ENCODE measurements at regions not wholly inside any gene's neighbourhood (a gene's known extent, or its start where the extent isn't known, plus 50 kb on each side); places are given as distances from the start of the nearest gene placed in this dataset.
"Not testable (repeated sequence)": the region's sequence is repeated elsewhere in the genome, so short reads cannot be mapped to it uniquely, and the experiment has no call there.

DNA sequence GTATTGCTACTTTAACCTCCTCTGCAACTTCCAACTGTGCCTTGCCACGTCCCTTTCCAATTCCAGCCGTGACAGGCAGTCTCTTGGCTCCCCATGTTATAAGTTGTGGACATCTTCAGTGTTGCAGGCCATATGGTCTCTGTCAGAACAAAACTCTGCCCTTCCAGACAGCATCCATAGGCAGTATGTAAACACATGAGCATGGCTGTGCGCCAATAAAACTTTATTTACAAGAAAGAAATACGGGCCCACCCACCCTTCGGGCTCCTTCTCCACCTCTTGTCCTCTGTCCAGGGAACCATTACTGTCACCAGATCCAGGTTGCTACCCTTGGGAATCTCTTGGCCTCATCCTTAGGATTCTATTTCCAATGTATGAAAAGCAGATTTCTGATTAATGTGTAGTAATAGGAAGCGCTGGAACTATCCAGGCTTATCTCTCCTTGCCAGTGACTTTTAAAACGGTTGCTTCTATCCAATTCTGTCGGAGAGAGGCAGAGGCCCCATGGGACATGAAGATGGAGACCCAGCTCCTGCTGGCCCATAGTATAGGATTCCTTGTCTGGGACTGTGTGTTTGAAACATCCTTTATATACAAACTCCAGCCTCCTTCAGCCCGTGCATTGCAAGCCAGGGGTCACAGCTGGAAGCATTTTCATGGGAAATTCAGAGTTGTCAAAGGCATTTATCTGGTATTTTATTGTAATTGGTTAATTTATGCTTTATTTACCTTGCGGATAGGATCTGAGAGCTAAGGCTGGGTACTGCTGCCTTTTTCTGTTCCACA lies 114.4 kb downstream of the ZNF664 start:
- ATAC-seq (replicated peaks) (no peak), DNase-seq (no peak)
- Mint-ChIP-seq H3K27ac (no peak overlapping the region), H3K27me3 (peaks cover 0 to 22% of the 10 kb centered on the region in 2 donors), H3K4me3 (no peak overlapping the region), H3K36me3 (ENCODE audit: insufficient read depth) (no peaks in the 10 kb centered on the region), H3K9me3 (no peaks in the 10 kb centered on the region), H3K4me1 (ENCODE audit: low read depth in 2 of 2) (peaks cover 0 to 3% of the 10 kb centered on the region in 2 donors)

DNA sequence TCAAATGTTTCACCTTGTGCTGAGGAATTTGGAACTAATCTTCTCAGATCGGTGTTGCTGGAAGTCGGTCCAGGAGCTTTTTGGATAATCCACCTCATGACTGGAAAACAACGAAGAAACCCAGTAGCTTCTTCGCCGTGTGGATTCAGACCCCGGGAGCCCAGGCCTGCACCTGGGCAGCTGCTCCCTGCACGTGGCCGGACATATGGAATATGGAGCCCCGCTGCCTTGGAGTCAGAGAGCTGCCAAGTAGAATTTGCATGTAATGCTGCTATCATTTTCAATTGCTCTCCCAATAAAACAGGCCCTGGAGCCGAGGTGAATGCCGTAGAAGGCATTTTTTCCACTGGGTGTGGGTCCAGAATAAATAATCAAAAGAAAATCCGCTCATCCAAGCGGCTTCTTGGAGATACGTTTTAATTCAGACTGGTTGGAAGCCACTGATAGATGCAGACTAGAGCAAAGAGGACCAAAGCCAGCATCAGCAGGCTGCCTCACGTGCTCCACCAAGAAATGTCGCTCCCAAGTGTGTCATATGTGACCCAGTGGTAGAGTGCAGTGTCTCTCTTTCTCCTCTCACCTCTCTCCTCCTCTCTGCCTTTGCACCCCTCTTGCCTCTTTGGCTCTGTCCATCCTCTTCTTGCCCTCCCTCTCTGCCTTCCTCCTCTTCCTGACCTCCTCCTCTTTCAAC lies 115.3 kb downstream of the ZNF664 start:
- Mint-ChIP-seq H3K27ac (no peak overlapping the region), H3K27me3 (peaks cover 0 to 22% of the 10 kb centered on the region in 2 donors), H3K4me1 (ENCODE audit: low read depth in 2 of 2) (peaks cover 0 to 3% of the 10 kb centered on the region in 2 donors), H3K9me3 (no peaks in the 10 kb centered on the region), H3K4me3 (no peak overlapping the region), H3K36me3 (ENCODE audit: insufficient read depth) (no peaks in the 10 kb centered on the region)
- DNase-seq = no peak
- ATAC-seq (replicated peaks) = no peak

DNA sequence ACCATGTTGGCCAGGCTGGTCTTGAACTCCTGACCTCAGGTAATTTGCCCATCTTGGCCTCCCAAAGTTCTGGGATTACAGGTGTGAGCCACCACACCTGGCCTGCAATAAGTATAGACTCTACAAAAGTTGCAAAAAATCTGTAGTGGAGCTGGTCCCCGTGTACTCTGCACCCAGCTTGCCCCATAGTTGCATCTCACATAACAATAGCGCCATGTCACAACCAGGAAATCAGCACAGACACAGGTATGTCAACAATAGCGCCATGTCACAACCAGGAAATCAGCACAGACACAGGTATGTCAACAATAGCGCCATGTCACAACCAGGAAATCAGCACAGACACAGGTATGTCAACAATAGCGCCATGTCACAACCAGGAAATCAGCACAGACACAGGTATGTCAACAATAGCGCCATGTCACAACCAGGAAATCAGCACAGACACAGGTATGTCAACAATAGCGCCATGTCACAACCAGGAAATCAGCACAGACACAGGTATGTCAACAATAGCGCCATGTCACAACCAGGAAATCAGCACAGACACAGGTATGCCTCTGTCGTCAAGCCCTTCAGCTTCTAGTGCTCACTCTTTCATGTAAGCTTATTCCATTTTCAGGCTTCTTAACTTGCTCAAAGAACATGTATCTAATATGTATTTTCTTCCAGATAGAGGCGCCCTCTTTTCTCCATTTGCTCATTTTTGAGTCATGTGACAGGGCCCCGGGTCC lies 116.3 kb downstream of the ZNF664 start:
- H3K9me3 Mint-ChIP-seq; H3K4me1 Mint-ChIP-seq (ENCODE audit: low read depth in 2 of 2); DNase-seq; ATAC-seq (replicated peaks); H3K4me3 Mint-ChIP-seq; H3K27ac Mint-ChIP-seq; H3K36me3 Mint-ChIP-seq (ENCODE audit: insufficient read depth): not testable (repeated sequence)
- peaks cover 0 to 19% of the 10 kb centered on the region in 2 donors for H3K27me3 Mint-ChIP-seq

DNA sequence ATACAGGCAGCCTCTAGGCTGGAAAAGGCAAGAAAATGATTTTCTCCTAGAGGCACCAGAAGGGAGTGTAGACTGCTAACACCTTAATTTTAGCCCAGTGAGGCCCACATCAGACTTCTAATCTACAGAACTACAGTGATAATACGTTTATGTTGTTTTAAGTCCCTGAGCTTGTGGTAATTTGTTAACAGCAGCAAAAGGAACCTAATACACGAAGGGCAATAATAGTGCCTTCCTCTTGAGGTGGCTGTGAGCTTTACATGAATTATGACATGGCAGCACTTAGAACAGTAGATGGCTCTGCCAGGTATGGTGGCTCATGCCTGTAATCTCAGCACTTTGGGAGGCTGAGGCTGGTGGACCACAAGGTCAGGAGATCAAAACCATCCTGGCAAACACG lies 118.8 kb downstream of the ZNF664 start:
- ATAC-seq (replicated peaks) (no peak), DNase-seq (no peak)
- Mint-ChIP-seq H3K27ac (no peak overlapping the region), H3K4me3 (no peak overlapping the region), H3K4me1 (ENCODE audit: low read depth in 2 of 2) (no peaks in the 10 kb centered on the region), H3K9me3 (no peaks in the 10 kb centered on the region), H3K36me3 (ENCODE audit: insufficient read depth) (no peaks in the 10 kb centered on the region), H3K27me3 (peaks cover 0 to 3% of the 10 kb centered on the region in 2 donors)

DNA sequence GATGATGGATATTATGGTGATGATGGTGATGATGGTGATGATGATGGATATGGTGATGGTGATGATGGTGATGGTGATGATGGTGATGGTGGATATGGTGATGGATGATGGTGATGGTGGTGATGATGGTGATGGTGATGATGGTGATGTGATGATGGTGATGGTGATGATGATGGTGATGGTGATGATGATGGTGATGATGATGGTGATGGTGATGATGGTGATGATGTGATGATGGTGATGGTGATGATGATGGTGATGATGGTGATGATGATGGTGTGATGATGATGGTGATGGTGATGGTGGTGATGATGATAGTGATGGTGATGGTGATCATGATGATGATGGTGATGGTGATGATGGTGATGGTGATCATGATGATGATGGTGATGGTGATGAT lies 119.5 kb downstream of the ZNF664 start:
- H3K27ac Mint-ChIP-seq; ATAC-seq (replicated peaks); H3K4me3 Mint-ChIP-seq; H3K36me3 Mint-ChIP-seq (ENCODE audit: insufficient read depth); H3K4me1 Mint-ChIP-seq (ENCODE audit: low read depth in 2 of 2); DNase-seq; H3K9me3 Mint-ChIP-seq; H3K27me3 Mint-ChIP-seq: not testable (repeated sequence)

DNA sequence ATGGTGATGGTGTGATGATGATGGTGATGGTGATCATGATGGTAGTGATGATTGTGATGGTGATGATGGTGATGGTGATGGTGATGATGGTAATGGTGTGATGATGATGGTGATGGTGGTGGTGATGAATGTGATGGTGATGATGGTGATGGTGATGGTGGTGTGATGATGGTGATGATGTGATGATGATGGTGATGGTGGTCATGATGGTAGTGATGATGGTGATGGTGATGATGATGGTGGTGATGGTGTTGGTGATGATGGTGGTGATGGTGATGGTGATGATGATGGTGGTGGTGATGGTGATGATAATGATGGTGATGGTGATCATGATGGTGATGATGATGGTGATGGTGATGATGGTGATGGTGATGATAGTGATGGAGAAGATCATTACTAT lies 120.3 kb downstream of the ZNF664 start:
- Mint-ChIP-seq H3K4me1 (ENCODE audit: low read depth in 2 of 2) (no peaks in the 10 kb centered on the region), H3K36me3 (ENCODE audit: insufficient read depth) (no peaks in the 10 kb centered on the region), H3K27me3 (peaks cover 12 to 13% of the 10 kb centered on the region in 2 donors), H3K27ac (no peak overlapping the region), H3K9me3 (no peaks in the 10 kb centered on the region), H3K4me3 (no peak overlapping the region)
- DNase-seq = no peak
- ATAC-seq (replicated peaks) = no peak

DNA sequence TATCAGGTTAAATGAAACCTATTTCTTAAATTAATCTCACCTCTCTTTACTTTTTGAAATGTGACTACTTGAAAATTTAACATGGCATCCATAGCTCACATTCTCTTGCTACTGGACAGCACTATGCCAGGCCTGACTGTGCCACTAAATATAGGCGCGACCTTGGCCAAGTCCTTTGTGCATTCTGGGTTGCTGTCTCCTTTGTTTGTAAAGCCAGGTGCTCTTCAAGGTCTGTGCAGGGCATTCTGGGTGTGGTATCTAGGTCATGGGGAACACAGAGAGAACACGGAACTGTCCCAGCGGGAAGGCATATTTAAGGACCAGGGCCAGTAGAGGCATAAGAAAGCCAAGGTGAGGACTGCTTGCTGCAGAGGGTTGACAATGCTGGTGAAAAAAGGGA lies 121.2 kb downstream of the ZNF664 start:
- Mint-ChIP-seq H3K4me1 (ENCODE audit: low read depth in 2 of 2) (no peaks in the 10 kb centered on the region), H3K27ac (no peak overlapping the region), H3K36me3 (ENCODE audit: insufficient read depth) (no peaks in the 10 kb centered on the region), H3K4me3 (no peak overlapping the region), H3K27me3 (peaks cover 19 to 21% of the 10 kb centered on the region in 2 donors), H3K9me3 (no peaks in the 10 kb centered on the region)
- ATAC-seq (replicated peaks) (no peak), DNase-seq (no peak)

DNA sequence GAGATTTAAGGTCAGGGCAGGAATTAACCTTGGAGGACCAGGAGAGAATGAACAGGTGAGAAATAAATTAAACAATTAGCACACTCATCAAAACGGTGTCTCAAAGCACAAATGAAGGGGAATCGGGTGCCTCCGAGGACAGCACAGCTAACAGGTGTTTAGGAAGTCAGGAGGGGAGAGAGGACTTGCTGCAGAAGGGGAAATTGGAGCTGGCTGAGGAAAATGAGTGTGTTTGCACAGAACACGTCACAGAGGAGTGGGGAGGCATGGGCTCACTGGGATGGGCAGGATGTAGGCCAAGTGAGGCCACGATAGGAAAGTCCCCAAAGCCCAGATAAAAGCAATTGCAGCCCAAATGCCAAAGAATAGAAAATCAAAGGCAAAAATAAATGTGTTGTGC lies 121.7 kb downstream of the ZNF664 start:
- no peaks in the 10 kb centered on the region for H3K36me3 Mint-ChIP-seq (ENCODE audit: insufficient read depth)
- DNase-seq (no peak), ATAC-seq (replicated peaks) (no peak)
- peaks cover 19 to 26% of the 10 kb centered on the region in 2 donors for H3K27me3 Mint-ChIP-seq
- H3K27ac Mint-ChIP-seq = no peak overlapping the region
- no peak overlapping the region for H3K4me3 Mint-ChIP-seq
- no peaks in the 10 kb centered on the region for H3K4me1 Mint-ChIP-seq (ENCODE audit: low read depth in 2 of 2)
- no peaks in the 10 kb centered on the region for H3K9me3 Mint-ChIP-seq

DNA sequence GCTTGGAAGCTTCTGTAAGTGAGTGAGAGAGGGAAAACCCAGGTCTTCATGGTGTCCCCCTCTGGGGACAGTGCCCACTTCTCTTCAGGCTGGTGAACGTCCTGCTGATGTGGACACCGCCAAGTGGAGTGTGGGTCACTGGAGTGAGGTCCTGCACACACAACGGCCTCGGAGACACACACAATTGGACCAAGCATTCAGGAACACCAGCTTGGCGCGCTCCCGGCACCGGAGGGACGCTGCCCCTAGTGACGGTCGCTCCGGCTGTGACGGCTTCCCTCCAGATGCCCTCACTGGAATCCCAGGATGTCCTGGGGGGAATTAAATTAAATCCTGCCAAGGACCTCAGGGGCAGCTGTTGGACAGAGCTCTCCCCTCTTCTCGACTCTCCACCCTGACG lies 123.1 kb downstream of the ZNF664 start:
- peaks cover 19 to 35% of the 10 kb centered on the region in 2 donors for H3K27me3 Mint-ChIP-seq
- no peak overlapping the region for H3K4me3 Mint-ChIP-seq
- no peak overlapping the region for H3K27ac Mint-ChIP-seq
- no peak for DNase-seq
- H3K36me3 Mint-ChIP-seq (ENCODE audit: insufficient read depth) = no peaks in the 10 kb centered on the region
- no peaks in the 10 kb centered on the region for H3K9me3 Mint-ChIP-seq
- ATAC-seq (replicated peaks) = no peak
- H3K4me1 Mint-ChIP-seq (ENCODE audit: low read depth in 2 of 2) = no peaks in the 10 kb centered on the region

DNA sequence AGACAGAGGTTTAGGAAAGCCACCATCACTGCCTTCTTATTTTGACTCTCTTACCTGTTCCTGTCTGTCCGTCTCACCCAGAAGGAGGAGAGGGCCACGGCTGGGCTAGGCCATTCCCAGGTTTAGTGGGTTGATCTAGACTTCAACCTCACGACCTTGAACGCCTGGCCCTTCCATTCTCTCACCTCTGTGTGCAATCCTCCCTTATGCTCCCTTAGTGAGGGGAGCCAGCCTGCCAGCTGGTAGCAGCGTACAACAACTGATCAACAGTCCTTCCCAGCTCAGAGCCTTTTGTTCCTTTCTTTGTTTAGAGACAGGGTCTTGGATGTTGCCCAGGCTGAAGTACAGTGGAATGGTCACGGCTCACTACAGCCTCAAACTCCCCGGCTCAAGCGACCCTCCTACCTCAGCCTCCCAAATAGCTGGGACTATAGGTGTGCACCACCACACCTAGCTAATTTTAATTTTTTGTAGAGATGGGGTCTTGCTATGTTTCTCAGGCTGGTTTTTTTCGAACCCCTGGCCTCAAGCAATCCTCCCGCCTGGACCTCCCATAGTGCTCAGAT lies 123.9 kb downstream of the ZNF664 start:
- Mint-ChIP-seq H3K4me1 (ENCODE audit: low read depth in 2 of 2) (no peaks in the 10 kb centered on the region), H3K27me3 (peaks cover 19 to 38% of the 10 kb centered on the region in 2 donors), H3K4me3 (no peak overlapping the region), H3K36me3 (ENCODE audit: insufficient read depth) (no peaks in the 10 kb centered on the region), H3K27ac (no peak overlapping the region), H3K9me3 (no peaks in the 10 kb centered on the region)
- ATAC-seq (replicated peaks) = no peak
- DNase-seq = no peak

DNA sequence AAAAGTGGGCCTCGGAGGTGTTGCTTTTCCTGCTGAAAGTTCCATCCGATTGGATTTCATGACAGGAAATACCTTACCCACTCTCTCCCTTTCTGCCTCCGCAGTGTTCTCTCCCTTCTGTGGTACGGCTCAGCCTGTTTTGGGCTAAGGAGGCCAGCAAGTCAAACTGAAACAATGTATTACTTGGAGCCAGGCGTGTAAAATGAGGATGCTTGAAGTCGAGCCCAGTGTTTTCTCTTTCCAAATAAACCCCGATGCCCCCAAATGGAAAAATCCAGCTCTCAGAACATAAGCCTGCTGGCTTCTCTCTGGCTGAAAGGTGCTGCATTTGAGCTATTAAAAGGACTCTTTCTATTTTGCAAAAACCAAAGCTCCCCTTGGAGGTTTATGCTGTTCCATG lies 124.7 kb downstream of the ZNF664 start:
- H3K4me1 Mint-ChIP-seq (ENCODE audit: low read depth in 2 of 2) = no peaks in the 10 kb centered on the region
- peaks cover 19 to 38% of the 10 kb centered on the region in 2 donors for H3K27me3 Mint-ChIP-seq
- DNase-seq (no peak), ATAC-seq (replicated peaks) (no peak)
- H3K4me3 Mint-ChIP-seq = no peak overlapping the region
- H3K36me3 Mint-ChIP-seq (ENCODE audit: insufficient read depth) = no peaks in the 10 kb centered on the region
- no peak overlapping the region for H3K27ac Mint-ChIP-seq
- no peaks in the 10 kb centered on the region for H3K9me3 Mint-ChIP-seq

DNA sequence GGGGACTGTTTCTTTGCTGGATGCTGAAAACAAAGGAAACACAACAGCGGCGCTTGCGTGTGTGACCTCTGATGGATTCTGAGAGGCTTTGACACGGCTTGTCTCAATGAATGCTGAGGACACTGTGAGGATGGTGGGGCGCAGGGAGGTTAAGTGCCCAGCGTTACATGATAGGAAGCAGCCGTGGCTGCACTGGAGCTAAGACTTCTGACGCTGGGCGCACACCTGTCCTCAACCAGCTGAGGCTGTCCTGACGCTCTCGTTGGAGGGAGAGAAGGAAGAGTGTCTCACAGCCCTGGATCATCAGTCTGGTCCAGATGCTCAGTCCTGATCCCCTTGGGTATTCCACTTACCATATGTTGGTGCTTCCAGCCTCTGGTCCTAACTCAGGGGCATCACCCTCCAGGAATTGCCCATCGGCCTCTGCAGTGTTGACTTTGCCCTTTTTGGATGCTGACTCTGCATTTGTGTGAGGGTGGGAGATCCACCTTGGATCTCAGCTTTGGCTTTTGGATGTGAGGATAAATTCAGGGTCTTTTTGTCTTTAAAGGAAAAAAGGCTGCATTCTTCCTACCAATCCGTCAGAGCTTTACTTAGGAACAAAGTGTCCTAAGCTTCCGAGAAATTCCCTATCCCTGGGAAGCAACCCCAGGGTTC lies 125.2 kb downstream of the ZNF664 start:
- ATAC-seq (replicated peaks) = no peak
- H3K4me3 Mint-ChIP-seq = no peak overlapping the region
- no peak for DNase-seq
- no peak overlapping the region for H3K27ac Mint-ChIP-seq
- peaks cover 19 to 38% of the 10 kb centered on the region in 2 donors for H3K27me3 Mint-ChIP-seq
- no peaks in the 10 kb centered on the region for H3K4me1 Mint-ChIP-seq (ENCODE audit: low read depth in 2 of 2)
- H3K9me3 Mint-ChIP-seq = no peaks in the 10 kb centered on the region
- H3K36me3 Mint-ChIP-seq (ENCODE audit: insufficient read depth) = no peaks in the 10 kb centered on the region

DNA sequence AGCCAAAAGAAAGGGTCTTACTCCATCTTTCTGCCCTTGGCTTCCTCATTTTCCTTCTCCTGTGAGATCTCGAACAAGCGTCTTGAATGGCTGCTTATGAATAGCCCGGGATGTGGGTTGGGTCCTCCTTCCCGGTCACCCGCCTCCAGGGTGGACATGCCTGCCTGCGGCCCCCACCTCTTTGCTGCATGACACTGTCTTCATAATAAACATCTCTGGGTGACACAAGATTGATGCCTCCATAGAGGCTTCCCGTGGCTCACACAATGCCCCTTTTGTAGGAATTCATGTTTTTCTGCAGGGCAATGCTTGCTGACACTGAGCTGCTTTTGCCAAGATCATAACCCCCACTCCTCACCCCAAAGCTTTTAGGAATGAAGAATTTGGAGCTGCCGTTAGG lies 125.9 kb downstream of the ZNF664 start:
- ATAC-seq (replicated peaks) (no peak), DNase-seq (no peak)
- H3K9me3 Mint-ChIP-seq = no peaks in the 10 kb centered on the region
- peaks cover 19 to 38% of the 10 kb centered on the region in 2 donors for H3K27me3 Mint-ChIP-seq
- no peak overlapping the region for H3K4me3 Mint-ChIP-seq
- H3K36me3 Mint-ChIP-seq (ENCODE audit: insufficient read depth) = no peaks in the 10 kb centered on the region
- no peak overlapping the region for H3K27ac Mint-ChIP-seq
- H3K4me1 Mint-ChIP-seq (ENCODE audit: low read depth in 2 of 2) = no peaks in the 10 kb centered on the region

Data from effector memory CD8-positive, alpha-beta T cell (primary cell).